Prostate gland (tissue), 2 donors: ENCODE measurements at regions not wholly inside any gene's neighbourhood (a gene's known extent, or its start where the extent isn't known, plus 50 kb on each side); places are given as distances from the start of the nearest gene placed in this dataset.

Source experiments
- DNase-seq: peaks from one replicate; pipeline ENCODE4 v3.0.0-alpha.2; 2019; ENCODE audit warnings: low spot score
- H3K27ac ChIP-seq, 2 donors: fragments of 200-600 bp; sonication (generic); 2 replicates each; pipeline ENCODE4 v1.5.1; 2017 to 2019
- H3K27me3 ChIP-seq: fragments of 200-600 bp; sonication (generic); replicated peaks from 2 replicates; pipeline ENCODE4 v1.5.1; 2019; ENCODE audit not compliant: insufficient read depth
- H3K36me3 ChIP-seq, 2 donors: fragments of 200-600 bp; sonication (generic); 1 replicate in 1 of 2; 2 replicates in 1 of 2; pipeline versions ENCODE4 v1.5.1 to v1.8.1; 2017 to 2019
- H3K4me1 ChIP-seq: fragments of 200-600 bp; sonication (generic); replicated peaks from 2 replicates; pipeline ENCODE4 v1.5.1; 2019
- H3K4me3 ChIP-seq, 2 donors: fragments of 200-600 bp; sonication (generic); 2 replicates each; pipeline ENCODE4 v1.5.1; 2017 to 2019
- H3K9me3 ChIP-seq: fragments of 200-600 bp; sonication (generic); 2 replicates; pipeline ENCODE4 v1.5.1; 2017
- POLR2A ChIP-seq: fragments of 450-650 bp; IDR thresholded peaks from one replicate; pipeline ENCODE4 v1.6.1; 2016; ENCODE audit warnings: antibody characterized with exemption, mild to moderate bottlenecking
- POLR2AphosphoS5 ChIP-seq: sonication (generic); formaldehyde crosslinking; IDR thresholded peaks from one replicate; pipeline ENCODE4 v1.6.1; 2017; ENCODE audit warnings: antibody characterized with exemption
- whole genome bisulfite sequencing: methylation state at CpG from one replicate; pipeline ENCODE4 v1.1.5; 2018; 5-methylcytosine and 5-hydroxymethylcytosine counted together
- intact Hi-C: fragments of 100-400 bp; cut with DNase I; formaldehyde crosslinking; loops from one replicate; pipeline ENCODE4 v1.14.2; 2022
- TF ChIP-seq, protein P1 (sequence below), 4 experiments: fragments of 200-600 bp in 2 of 4; fragments of 450-650 bp in 2 of 4; sonication (generic) in 2 of 4; IDR thresholded peaks; 1 replicate in 3 of 4; 2 replicates in 1 of 4; pipeline ENCODE4 v1.5.1; 2016 to 2019; ENCODE audit warnings: antibody characterized with exemption in 4 of 4, mild to moderate bottlenecking in 2 of 4, moderate library complexity in 2 of 4

DNA sequence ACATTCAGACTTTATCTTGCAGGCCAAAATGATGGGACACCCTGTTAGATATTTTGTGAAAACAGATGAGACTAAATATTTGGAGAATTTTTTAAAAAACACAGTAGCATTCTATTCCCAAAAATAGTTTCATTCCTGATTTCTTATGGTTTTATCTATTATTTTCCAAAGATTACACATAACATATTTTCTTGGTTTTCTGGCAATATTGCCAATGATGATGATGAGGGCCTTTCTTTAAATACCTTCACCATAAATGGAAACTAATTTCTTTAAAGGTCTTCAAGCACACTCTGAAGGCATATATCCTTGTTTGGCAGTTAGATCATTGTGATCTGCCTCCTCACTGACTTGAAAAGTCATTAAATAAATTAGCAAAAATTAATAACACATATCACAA lies 522.3 kb upstream of the LUZP2 start:
- Histone ChIP-seq H3K36me3 (no peaks in the 10 kb centered on the region), H3K4me3 (no peak overlapping the region), H3K9me3 (no peaks in the 10 kb centered on the region), H3K27ac (no peak overlapping the region), H3K4me1 (no peaks in the 10 kb centered on the region), H3K27me3 (no peaks in the 10 kb centered on the region)
- intact Hi-C loops: no loop called here
- no peak for DNase-seq
- TF ChIP-seq, protein P1, sequence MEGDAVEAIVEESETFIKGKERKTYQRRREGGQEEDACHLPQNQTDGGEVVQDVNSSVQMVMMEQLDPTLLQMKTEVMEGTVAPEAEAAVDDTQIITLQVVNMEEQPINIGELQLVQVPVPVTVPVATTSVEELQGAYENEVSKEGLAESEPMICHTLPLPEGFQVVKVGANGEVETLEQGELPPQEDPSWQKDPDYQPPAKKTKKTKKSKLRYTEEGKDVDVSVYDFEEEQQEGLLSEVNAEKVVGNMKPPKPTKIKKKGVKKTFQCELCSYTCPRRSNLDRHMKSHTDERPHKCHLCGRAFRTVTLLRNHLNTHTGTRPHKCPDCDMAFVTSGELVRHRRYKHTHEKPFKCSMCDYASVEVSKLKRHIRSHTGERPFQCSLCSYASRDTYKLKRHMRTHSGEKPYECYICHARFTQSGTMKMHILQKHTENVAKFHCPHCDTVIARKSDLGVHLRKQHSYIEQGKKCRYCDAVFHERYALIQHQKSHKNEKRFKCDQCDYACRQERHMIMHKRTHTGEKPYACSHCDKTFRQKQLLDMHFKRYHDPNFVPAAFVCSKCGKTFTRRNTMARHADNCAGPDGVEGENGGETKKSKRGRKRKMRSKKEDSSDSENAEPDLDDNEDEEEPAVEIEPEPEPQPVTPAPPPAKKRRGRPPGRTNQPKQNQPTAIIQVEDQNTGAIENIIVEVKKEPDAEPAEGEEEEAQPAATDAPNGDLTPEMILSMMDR (IDR thresholded peaks at IDR 0.05): no peak
- TF ChIP-seq POLR2AphosphoS5 (no peak), POLR2A (no peak)

DNA sequence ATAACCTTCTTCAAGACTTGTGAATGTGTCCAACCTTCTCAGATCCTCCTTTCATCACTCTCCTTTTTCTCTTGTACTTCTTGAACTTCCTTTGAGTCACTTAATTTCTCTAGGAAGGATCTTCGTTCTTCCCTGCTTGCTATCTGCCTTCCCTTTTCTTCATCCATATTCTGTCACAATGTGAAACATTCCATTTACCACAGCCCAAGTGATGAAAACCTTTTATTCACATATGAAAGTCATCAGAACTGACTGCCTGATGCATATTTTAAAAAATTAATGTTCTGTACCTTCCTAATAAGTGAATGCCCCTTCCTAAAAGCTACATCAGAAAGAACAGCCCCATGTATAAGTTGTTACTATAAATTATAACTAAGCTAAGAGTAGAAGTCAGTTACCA lies 520.4 kb upstream of the LUZP2 start:
- no peak for TF ChIP-seq POLR2AphosphoS5
- TF ChIP-seq, protein P1 (IDR thresholded peaks at IDR 0.05): no peak
- TF ChIP-seq POLR2A: no peak
- intact Hi-C loops: no loop called here
- H3K9me3 ChIP-seq: no peaks in the 10 kb centered on the region
- WGBS: 76% methylated on average over 1 of the region's 1 CpG
- no peak for DNase-seq
- no peak overlapping the region for H3K4me3 ChIP-seq
- no peaks in the 10 kb centered on the region for H3K4me1 ChIP-seq
- H3K27ac ChIP-seq: no peak overlapping the region
- H3K27me3 ChIP-seq: no peaks in the 10 kb centered on the region
- H3K36me3 ChIP-seq: no peaks in the 10 kb centered on the region

DNA sequence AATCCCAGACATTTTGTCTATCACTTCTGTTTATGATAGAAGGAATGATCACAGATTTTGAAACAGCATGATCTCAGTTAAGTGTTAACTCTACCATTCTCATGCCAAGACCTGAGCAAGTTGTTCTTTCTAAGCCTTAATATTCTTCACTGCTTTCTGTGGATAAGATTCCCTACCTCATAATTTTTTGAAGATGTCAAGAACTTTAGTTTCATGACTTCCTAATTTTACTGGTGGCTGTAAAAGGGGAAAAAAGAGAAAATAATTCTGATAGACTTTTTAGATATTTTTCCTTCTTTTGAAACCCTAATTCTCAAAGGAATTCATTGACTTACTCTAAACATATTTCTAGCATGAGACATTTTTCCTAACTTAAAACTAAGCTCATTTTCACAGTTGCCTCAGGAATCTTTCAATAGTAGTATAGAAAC lies 520.0 kb upstream of the LUZP2 start:
- no peaks in the 10 kb centered on the region for H3K4me1 ChIP-seq
- DNase-seq: no peak
- H3K27ac ChIP-seq: no peak overlapping the region
- no peaks in the 10 kb centered on the region for H3K36me3 ChIP-seq
- TF ChIP-seq POLR2AphosphoS5 (no peak), POLR2A (no peak)
- TF ChIP-seq, protein P1 (IDR thresholded peaks at IDR 0.05): no peak
- H3K4me3 ChIP-seq: no peak overlapping the region
- intact Hi-C loops: no loop called here
- no peaks in the 10 kb centered on the region for H3K9me3 ChIP-seq
- H3K27me3 ChIP-seq: no peaks in the 10 kb centered on the region

DNA sequence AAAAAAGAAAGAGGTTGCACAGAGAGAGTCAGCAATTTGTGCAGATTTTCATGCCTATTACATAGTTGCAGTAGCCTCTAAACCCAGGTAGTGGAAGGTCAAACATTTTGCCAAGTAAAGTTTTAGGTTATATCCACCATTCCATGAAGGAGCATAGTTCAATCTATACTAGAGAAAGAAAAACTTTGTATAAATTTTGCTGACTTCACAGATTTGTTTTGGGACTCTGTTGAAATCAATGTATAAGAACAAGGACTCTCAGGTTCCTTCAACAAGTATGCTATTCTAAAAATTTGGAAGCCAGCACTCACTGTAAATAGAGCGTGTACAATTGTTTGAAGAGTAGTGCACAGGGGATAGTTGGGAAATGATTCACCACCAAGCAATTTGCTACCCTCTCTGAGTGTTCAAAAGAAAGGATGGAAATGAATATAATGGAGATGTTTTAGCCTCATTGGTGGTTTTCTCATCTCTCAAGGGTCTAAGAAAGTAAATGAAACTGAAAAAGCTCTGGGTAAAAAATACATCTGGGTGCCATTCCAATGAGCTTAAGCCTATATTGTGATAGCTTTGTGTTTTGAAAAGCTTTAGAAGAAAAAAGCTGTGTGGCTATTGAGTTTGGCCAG lies 508.4 kb upstream of the LUZP2 start:
- DNase-seq: no peak
- H3K36me3 ChIP-seq: no peaks in the 10 kb centered on the region
- no peaks in the 10 kb centered on the region for H3K27me3 ChIP-seq
- TF ChIP-seq POLR2AphosphoS5 (no peak), POLR2A (no peak)
- TF ChIP-seq, protein P1 (IDR thresholded peaks at IDR 0.05): no peak
- 52% methylated on average over 1 of the region's 1 CpG for WGBS
- no peaks in the 10 kb centered on the region for H3K9me3 ChIP-seq
- intact Hi-C loops: no loop called here
- no peak overlapping the region for H3K4me3 ChIP-seq
- H3K4me1 ChIP-seq: no peaks in the 10 kb centered on the region
- no peak overlapping the region for H3K27ac ChIP-seq

DNA sequence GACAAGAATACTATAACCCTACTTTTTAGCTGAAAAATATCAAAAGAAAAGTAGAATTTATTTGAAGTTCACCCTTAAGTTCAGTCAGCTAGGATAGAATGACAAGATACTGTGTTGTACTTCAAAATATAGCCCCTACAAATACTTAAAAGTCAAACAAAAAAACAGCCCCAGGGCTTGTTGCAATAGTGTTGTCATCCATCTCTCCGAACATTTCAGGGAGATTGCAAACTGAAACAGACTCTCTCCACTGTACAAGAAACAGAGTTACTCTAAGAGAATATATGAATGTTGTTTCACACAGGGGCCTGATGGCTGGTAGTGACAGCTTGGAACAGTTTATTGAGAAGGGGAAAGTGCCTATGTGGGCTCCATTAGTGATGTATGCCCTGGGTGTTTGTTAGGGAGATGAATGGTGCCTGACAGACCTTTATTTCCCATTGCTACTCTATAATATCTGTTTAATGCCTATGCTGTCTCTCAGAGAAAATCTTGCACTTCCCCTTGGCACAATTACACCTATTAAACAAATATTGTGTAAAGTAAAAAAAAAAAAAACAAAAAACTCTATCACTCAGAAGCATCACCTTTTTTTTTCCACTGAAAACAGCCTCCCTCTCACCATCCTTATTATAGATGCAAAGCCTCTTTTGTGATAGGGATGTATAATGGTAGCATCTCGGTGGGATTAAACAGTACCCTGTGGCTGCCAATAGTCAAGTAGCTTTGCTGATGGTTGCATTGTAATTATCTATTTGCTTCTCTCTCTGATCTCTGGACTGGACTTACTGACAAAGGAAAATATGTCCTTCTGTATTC lies 506.3 kb upstream of the LUZP2 start:
- 81% methylated on average over 2 of the region's 2 CpGs for WGBS
- no peak overlapping the region for H3K4me3 ChIP-seq
- intact Hi-C loops: no loop called here
- H3K9me3 ChIP-seq: no peaks in the 10 kb centered on the region
- TF ChIP-seq POLR2A (no peak), POLR2AphosphoS5 (no peak)
- TF ChIP-seq, protein P1 (IDR thresholded peaks at IDR 0.05): no peak
- H3K36me3 ChIP-seq: no peaks in the 10 kb centered on the region
- H3K4me1 ChIP-seq: no peaks in the 10 kb centered on the region
- H3K27me3 ChIP-seq: no peaks in the 10 kb centered on the region
- DNase-seq: no peak
- H3K27ac ChIP-seq: no peak overlapping the region
